GM12872 (cell line): ENCODE measurements at regions not wholly inside any gene's neighbourhood (a gene's known extent, or its start where the extent isn't known, plus 50 kb on each side); places are given as distances from the start of the nearest gene placed in this dataset.

Experiments used
- TF ChIP-seq, protein P1 (sequence below): IDR thresholded peaks from 3 replicates; pipeline ENCODE4 v1.5.1; 2011; ENCODE audit warnings: low read depth, mild to moderate bottlenecking, low read length, moderate library complexity; ENCODE audit not compliant: insufficient read depth

DNA sequence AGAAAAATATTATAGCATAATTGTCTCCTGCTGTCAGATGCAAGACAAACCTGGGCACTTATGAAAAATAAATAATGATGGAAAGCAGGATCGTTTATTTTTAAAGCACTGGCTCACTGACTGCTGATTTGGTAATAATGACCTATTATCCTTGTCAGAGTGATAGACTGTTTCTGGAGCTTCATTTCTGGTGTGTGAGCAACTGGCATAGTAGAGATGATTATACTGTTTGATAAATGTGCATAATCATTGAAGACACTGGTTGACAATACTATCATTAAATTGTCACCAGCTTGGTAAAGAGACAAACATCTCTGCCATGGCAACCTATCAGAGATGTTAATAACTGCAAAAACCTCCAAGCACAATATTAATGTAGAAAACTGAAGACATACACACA is 179.9 kb upstream of the ZNF644 start:
- TF ChIP-seq, protein P1, sequence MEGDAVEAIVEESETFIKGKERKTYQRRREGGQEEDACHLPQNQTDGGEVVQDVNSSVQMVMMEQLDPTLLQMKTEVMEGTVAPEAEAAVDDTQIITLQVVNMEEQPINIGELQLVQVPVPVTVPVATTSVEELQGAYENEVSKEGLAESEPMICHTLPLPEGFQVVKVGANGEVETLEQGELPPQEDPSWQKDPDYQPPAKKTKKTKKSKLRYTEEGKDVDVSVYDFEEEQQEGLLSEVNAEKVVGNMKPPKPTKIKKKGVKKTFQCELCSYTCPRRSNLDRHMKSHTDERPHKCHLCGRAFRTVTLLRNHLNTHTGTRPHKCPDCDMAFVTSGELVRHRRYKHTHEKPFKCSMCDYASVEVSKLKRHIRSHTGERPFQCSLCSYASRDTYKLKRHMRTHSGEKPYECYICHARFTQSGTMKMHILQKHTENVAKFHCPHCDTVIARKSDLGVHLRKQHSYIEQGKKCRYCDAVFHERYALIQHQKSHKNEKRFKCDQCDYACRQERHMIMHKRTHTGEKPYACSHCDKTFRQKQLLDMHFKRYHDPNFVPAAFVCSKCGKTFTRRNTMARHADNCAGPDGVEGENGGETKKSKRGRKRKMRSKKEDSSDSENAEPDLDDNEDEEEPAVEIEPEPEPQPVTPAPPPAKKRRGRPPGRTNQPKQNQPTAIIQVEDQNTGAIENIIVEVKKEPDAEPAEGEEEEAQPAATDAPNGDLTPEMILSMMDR: no peak

DNA sequence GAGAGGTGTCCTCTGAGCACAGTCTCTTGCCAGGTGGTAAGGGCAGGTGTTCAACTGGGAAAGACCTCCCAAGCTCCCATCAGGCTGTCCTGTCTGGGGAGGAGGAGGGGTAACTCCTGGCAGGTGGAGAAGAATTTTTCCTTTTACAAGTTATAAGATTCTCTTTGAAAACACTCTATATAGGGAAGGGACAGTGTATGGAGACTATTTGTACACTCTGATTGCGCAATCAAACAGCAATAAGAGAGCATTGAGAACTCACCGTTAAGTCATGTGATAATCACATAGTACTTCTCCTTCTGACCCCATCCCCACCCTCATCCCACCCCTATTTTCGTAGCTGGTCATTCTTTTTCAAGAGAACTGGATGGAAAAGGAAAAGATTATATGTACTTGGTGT is 179.3 kb upstream of the ZNF644 start:
- TF ChIP-seq, protein P1: no peak

DNA sequence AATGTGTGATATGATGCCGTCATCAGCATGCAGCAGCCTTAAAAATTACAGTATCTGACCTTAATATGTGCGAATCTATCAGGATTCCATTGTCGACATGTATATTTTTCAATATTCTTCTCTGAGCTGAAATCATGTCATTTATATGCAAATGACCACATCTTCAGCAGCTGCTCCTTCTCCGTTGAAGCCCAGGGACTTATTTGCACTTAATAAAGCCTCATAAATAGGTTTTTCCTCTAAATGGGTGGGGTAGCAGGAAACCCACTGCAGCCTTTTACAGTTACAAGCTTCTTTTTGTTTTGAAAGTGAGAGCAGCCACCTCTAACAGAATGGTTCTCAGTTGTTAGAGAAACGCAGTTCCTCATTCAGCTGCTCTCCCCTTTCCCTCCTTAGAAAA is 178.8 kb upstream of the ZNF644 start:
- TF ChIP-seq, protein P1: no peak

DNA sequence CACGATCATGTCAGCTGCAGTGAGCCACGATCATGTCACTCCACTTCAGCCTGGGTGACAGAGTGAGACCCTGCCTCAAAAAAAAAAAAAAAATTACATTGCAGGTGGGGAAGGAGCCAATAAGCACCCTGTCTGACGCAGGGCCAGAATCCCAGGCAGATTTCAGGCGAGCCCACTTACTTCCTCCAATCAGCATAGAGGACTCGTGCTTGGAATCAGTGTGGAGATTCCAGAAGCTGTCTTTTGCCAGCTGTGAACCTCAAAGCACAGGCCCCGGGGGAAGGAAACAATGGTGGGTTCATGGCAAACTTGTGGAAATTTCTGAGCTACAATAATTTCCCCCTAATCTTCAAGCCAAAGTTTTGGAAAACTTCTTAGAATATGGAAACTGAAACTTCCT is 178.2 kb upstream of the ZNF644 start:
- TF ChIP-seq, protein P1: no peak

DNA sequence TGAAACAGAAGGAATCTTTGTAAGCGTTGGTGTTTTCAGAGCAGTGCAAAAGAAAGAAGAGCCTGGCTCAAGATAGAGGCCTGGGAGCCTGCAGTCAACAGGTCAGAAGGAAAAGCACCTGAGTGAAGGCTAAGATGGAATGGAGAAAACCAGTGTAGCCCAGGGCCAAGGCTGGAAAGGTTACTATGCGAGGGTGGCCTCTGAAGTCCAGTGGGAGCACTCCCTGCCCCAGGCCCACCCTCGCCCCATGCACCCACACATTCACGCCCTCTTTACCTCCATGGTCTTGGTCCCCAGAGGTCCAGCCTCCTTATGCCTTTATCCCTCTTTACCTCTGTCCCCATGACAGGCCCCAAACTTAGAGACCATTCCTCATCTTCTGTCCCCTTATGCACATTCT is 169.2 kb upstream of the ZNF644 start:
- TF ChIP-seq, protein P1: no peak

DNA sequence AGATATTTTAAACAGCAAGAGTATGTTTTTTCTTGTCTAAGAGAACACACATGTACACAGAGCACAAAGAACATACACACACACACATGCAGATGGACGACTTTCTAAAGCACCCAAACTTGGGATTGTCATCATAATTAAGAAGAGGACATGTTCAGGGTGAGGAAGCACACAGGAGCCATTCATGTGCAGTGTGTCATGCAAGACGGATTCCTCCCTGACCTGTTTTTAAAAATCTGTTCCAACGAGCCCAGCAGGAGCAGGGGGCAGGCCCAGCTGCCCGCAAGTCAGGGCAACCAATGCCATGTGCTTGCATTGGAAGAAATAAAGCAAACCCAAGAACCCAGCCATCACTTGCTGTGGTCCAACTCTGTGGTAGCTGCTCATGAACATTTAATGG is 167.3 kb upstream of the ZNF644 start:
- TF ChIP-seq, protein P1: no peak

DNA sequence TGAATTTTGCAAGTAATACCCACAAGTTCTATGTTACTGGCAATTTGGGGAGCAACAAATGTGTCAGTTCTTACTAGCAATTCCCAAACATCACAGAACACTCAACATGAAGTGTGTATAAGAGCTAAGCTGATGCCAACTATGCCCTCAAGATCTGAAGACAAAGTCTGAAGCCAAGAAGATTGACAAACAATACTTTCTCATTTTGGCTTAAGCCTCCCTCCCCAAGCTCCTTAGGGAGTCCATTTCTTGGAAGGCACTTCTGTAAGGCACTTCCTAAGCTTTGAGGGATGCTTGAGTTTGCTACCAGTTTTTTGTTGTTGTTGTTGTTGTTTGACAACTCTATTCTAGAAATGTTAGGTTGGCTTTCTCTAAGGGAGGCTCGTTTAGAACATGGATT is 154.4 kb upstream of the ZNF644 start:
- TF ChIP-seq, protein P1: no peak

DNA sequence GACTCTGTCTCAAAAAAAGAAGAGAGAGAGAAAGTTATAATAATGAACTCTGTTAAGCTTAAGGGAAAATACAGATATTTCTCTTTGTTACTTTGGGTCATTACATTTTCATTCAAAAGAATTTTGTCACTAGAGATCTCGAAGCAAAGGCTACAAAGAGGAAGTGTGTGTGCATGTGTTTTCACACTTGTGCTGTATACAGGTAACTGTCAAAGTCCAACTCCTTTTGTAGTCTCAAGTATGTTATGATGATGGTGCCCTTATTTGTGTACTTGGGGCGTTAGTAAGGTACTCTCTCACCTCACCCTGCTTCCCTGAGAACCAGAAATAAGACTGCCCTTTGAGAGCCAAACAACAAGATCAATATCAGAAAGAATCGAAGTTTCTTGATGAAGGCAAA is 152.9 kb upstream of the ZNF644 start:
- TF ChIP-seq, protein P1: no peak
